HEK293 (cell line): ENCODE measurements at regions not wholly inside any gene's neighbourhood (a gene's known extent, or its start where the extent isn't known, plus 50 kb on each side); places are given as distances from the start of the nearest gene placed in this dataset.

Source experiments
- CTCF ChIA-PET: fragments of 350-600 bp; formaldehyde crosslinking; extraction: SDS; loops from one replicate; lab custom pipeline; 2021; ENCODE audit warnings: antibody characterized with exemption; lab: Yijun Ruan, JAX
- POLR2A ChIA-PET: fragments of 300-600 bp; formaldehyde crosslinking; extraction: SDS; loops from one replicate; lab custom pipeline; 2020; ENCODE audit warnings: antibody characterized with exemption, inconsistent platforms; lab: Yijun Ruan, JAX
- H3K27ac ChIP-seq: fragments of 200-500 bp; sonication (Bioruptor generic); 2 replicates; pipeline ENCODE4 v1.5.1; 2014; ENCODE audit warnings: low read depth, low read length, control low read depth, inconsistent platforms; ENCODE audit errors: extremely low read depth
- H3K36me3 ChIP-seq, 2 experiments: fragments of 200-500 bp in 1 of 2; sonication (Bioruptor generic) in 1 of 2; 1 replicate in 1 of 2; 2 replicates in 1 of 2; pipeline ENCODE4 v1.5.1; 2014 to 2017; ENCODE audit warnings: inconsistent platforms in 2 of 2, low read length in 2 of 2; ENCODE audit not compliant: control insufficient read depth in 2 of 2, insufficient read depth in 1 of 2
- H3K4me1 ChIP-seq: fragments of 200-500 bp; sonication (Bioruptor generic); 2 replicates; pipeline ENCODE4 v1.5.1; 2014; ENCODE audit warnings: mild to moderate bottlenecking, low read length, inconsistent platforms; ENCODE audit not compliant: control insufficient read depth, insufficient read depth
- H3K4me3 ChIP-seq: 2 replicates; pipeline ENCODE4 v1.5.1; 2011; ENCODE audit warnings: low read depth, mild to moderate bottlenecking, control low read depth, low read length, moderate library complexity
- H3K9me3 ChIP-seq: fragments of 200-500 bp; sonication (Bioruptor generic); 2 replicates; pipeline ENCODE4 v1.5.1; 2014; ENCODE audit warnings: low read depth, low read length, inconsistent platforms; ENCODE audit not compliant: control insufficient read depth, insufficient read depth
- BCL11B ChIP-seq: fragments of 450-650 bp; formaldehyde crosslinking; IDR thresholded peaks from 2 replicates; pipeline ENCODE4 v1.5.1; 2016; ENCODE audit warnings: low read depth, missing biosample characterization, missing genetic modification characterization
- IKZF3 ChIP-seq: fragments of 450-650 bp; IDR thresholded peaks from 2 replicates; pipeline ENCODE4 v1.5.0; 2018; ENCODE audit warnings: missing biosample characterization, mild to moderate bottlenecking, missing genetic modification characterization, moderate library complexity
- KLF8 ChIP-seq: fragments of 450-650 bp; formaldehyde crosslinking; IDR thresholded peaks from 2 replicates; pipeline ENCODE4 v1.5.1; 2016; ENCODE audit warnings: missing biosample characterization, missing genetic modification characterization
- SETDB1 ChIP-seq: IDR thresholded peaks from one replicate; pipeline ENCODE4 v1.6.1; 2017; ENCODE audit warnings: mild to moderate bottlenecking, low read length, moderate library complexity, mixed read lengths; ENCODE audit not compliant: insufficient read length
- WT1 ChIP-seq: fragments of 450-650 bp; formaldehyde crosslinking; IDR thresholded peaks from 2 replicates; pipeline ENCODE4 v1.5.1; 2016; ENCODE audit warnings: missing biosample characterization, missing genetic modification characterization
- YY1 ChIP-seq: fragments of 450-650 bp; formaldehyde crosslinking; IDR thresholded peaks from 2 replicates; pipeline ENCODE4 v1.5.1; 2018; ENCODE audit warnings: missing biosample characterization, missing genetic modification characterization
- ZBTB48 ChIP-seq: fragments of 450-650 bp; formaldehyde crosslinking; IDR thresholded peaks from 2 replicates; pipeline ENCODE4 v1.5.1; 2016; ENCODE audit warnings: missing biosample characterization, missing genetic modification characterization
- ZNF114 ChIP-seq: fragments of 450-650 bp; formaldehyde crosslinking; IDR thresholded peaks from 2 replicates; pipeline ENCODE4 v1.5.0; 2017; ENCODE audit warnings: missing biosample characterization, missing genetic modification characterization
- ZNF121 ChIP-seq: fragments of 450-650 bp; formaldehyde crosslinking; IDR thresholded peaks from 2 replicates; pipeline ENCODE4 v1.5.1; 2016; ENCODE audit warnings: missing biosample characterization, missing genetic modification characterization
- ZNF16 ChIP-seq: fragments of 450-650 bp; formaldehyde crosslinking; IDR thresholded peaks from 2 replicates; pipeline ENCODE4 v1.5.1; 2016; ENCODE audit warnings: low read depth, missing biosample characterization, missing genetic modification characterization
- ZNF274 ChIP-seq, 2 experiments: fragments of 200-500 bp in 1 of 2; fragments of 450-650 bp in 1 of 2; sonication (Bioruptor generic) in 1 of 2; formaldehyde crosslinking in 1 of 2; IDR thresholded peaks; 2 replicates each; pipeline versions ENCODE4 v1.5.1 to v1.6.1; 2014 to 2016; ENCODE audit warnings: borderline replicate concordance in 1 of 2, inconsistent platforms in 1 of 2, low read length in 1 of 2, missing biosample characterization in 1 of 2, missing genetic modification characterization in 1 of 2
- ZNF324 ChIP-seq: fragments of 450-650 bp; formaldehyde crosslinking; IDR thresholded peaks from 2 replicates; pipeline ENCODE4 v1.5.1; 2016; ENCODE audit warnings: missing biosample characterization, missing genetic modification characterization
- ZNF354C ChIP-seq: fragments of 450-650 bp; formaldehyde crosslinking; IDR thresholded peaks from 2 replicates; pipeline ENCODE4 v1.5.1; 2016; ENCODE audit warnings: missing biosample characterization, missing genetic modification characterization, low read depth, borderline replicate concordance
- ZNF433 ChIP-seq: fragments of 450-650 bp; formaldehyde crosslinking; IDR thresholded peaks from 2 replicates; pipeline ENCODE4 v1.5.1; 2016; ENCODE audit warnings: missing biosample characterization, missing genetic modification characterization, low read depth
- ZNF529 ChIP-seq: fragments of 450-650 bp; formaldehyde crosslinking; IDR thresholded peaks from 2 replicates; pipeline ENCODE4 v1.5.1; 2017; ENCODE audit warnings: missing genetic modification characterization, missing biosample characterization; ENCODE audit not compliant: insufficient replicate concordance
- ZNF585B ChIP-seq: fragments of 450-650 bp; formaldehyde crosslinking; IDR thresholded peaks from 2 replicates; pipeline ENCODE4 v1.5.1; 2016; ENCODE audit warnings: missing biosample characterization, missing genetic modification characterization
- ZNF610 ChIP-seq: fragments of 450-650 bp; formaldehyde crosslinking; IDR thresholded peaks from 2 replicates; pipeline ENCODE4 v1.5.1; 2016; ENCODE audit warnings: missing biosample characterization, missing genetic modification characterization, borderline replicate concordance
- ZNF654 ChIP-seq: fragments of 450-650 bp; formaldehyde crosslinking; IDR thresholded peaks from 2 replicates; pipeline ENCODE4 v1.5.1; 2016; ENCODE audit warnings: low read depth, missing biosample characterization, missing genetic modification characterization
- ZNF664 ChIP-seq: fragments of 450-650 bp; formaldehyde crosslinking; IDR thresholded peaks from 2 replicates; pipeline ENCODE4 v1.5.1; 2016; ENCODE audit warnings: missing biosample characterization, missing genetic modification characterization
- ZNF768 ChIP-seq: fragments of 450-650 bp; formaldehyde crosslinking; IDR thresholded peaks from 2 replicates; pipeline ENCODE4 v1.5.1; 2018; ENCODE audit warnings: missing biosample characterization, mild to moderate bottlenecking, missing genetic modification characterization
- ZSCAN30 ChIP-seq: fragments of 450-650 bp; IDR thresholded peaks from 2 replicates; pipeline ENCODE4 v1.5.1; 2018; ENCODE audit warnings: missing biosample characterization, mild to moderate bottlenecking, missing genetic modification characterization, moderate library complexity
- TF ChIP-seq, protein P1 (sequence below): fragments of 450-650 bp; formaldehyde crosslinking; IDR thresholded peaks from 2 replicates; pipeline ENCODE4 v1.5.1; 2016; ENCODE audit warnings: missing biosample characterization, missing genetic modification characterization
- TF ChIP-seq, protein P2 (sequence below): fragments of 450-650 bp; formaldehyde crosslinking; IDR thresholded peaks from 2 replicates; pipeline ENCODE4 v1.5.0; 2017; ENCODE audit warnings: missing biosample characterization, missing genetic modification characterization, borderline replicate concordance

DNA sequence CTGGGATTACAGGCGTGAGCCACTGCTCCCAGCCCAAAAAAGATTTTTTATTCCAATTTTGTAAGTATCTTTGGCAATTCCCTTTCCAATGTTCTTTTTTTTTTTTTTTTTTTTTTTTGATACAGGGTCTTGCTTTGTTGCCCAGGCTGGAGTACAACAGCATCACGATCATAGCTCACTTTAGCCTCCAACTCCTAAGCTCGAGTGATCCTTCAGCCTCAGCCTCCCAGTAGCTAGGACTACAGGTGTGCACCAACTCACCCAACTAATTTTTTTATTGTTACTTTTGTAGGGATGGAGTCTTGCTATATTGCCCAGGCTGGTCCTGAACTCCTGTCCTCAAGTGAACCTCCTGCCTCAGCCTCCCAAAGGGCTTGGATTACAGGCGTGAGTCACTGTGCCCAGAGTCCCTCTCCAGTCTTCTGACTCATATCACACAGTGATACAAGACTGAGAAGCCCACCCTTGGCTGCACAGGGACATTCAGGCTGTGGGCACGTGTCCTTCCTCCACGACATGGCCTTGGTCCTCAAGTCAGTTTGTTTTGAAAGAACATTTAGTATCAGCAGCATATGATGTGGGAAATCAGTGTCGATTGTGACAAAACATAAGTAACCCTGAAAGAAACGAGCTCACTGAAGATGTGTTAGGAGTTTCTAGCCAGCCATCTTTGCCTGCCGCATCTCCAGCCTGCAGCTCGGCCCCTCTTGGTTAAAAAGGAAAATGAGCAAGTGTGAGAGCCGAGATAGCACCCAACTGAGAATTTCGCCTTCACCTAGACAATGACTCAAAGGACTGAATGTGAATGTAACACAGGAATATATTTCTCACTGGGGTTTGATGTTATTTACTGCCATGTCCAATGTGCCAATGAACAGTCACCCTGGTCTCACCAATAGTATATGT lies 175.5 kb downstream of the MN1 start:
- no peaks in the 10 kb centered on the region for H3K36me3 ChIP-seq
- ChIA-PET POLR2A (no interaction called here), CTCF (interaction anchor here (0.6 to 1.0 kb wide), 2 partner anchors 153 to 885 kb away, joined by 3 to 4 read pairs; no protein-coding TSS in a partner anchor)
- H3K4me3 ChIP-seq: no peak overlapping the region
- no peaks in the 10 kb centered on the region for H3K4me1 ChIP-seq
- H3K9me3 ChIP-seq: no peaks in the 10 kb centered on the region
- H3K27ac ChIP-seq: no peak overlapping the region
- TF ChIP-seq BCL11B (tag by site-specific recombination) (no peak), ZNF610 (tag by site-specific recombination) (no peak), YY1 (no peak), ZNF121 (tag by site-specific recombination) (peak; percentile 78; the same call in 1 of the 2 replicates), SETDB1 (peak; percentile 14), ZNF16 (no peak), ZSCAN30 (tag by site-specific recombination) (no peak), ZNF664 (tag by site-specific recombination) (no peak), ZNF585B (no peak), ZNF654 (tag by site-specific recombination) (no peak), ZNF354C (no peak), WT1 (no peak), ZNF274 (IDR thresholded peaks at IDR 0.05; ENCODE audit: low read length) (no peak), ZNF274 (tag by site-specific recombination; IDR thresholded peaks at IDR 0.05; ENCODE audit: borderline replicate concordance) (no peak)
- TF ChIP-seq, protein P1, sequence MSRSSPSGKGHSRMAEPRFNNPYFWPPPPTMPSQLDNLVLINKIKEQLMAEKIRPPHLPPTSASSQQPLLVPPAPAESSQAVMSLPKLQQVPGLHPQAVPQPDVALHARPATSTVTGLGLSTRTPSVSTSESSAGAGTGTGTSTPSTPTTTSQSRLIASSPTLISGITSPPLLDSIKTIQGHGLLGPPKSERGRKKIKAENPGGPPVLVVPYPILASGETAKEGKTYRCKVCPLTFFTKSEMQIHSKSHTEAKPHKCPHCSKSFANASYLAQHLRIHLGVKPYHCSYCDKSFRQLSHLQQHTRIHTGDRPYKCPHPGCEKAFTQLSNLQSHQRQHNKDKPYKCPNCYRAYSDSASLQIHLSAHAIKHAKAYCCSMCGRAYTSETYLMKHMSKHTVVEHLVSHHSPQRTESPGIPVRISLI (tag by site-specific recombination): no peak

DNA sequence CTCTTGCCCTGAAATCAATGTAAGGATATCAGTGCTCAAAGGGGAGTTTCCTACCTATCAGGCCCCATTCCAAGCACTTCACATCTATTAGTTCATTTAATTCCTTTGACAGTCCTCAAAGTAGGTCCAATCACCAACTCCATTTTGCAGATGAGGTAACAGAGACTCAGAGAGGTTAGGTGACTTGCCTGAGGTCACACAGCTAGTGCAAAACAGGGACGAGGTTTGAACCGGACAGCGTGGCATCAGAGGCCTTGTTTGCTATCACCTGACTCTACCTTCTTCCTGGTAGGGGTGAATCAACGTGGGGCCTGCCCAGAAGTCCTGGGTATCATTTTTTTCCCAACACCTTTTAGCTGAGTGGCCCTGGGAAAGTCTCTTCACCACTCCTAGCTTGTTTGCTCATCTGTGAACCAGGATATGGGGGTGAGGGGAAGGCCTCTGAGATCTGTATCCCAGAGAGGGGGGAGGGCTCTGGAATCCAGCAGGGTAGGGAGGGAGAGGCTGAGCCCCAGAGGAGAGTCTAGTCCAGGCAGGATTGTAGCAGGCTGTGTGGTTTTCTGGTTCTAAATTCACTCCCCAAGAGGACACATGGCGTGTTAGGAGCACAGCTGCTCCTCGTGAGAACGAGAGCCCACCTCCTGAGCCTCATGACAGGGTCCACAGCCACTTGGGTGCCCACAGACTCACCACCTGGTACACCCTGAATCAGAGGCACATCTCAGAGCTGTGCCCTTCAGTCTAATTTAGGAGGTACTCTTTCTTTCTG lies 174.7 kb downstream of the MN1 start:
- Histone ChIP-seq H3K4me3 (no peak overlapping the region), H3K36me3 (no peaks in the 10 kb centered on the region), H3K27ac (no peak overlapping the region), H3K9me3 (no peaks in the 10 kb centered on the region), H3K4me1 (no peaks in the 10 kb centered on the region)
- POLR2A ChIA-PET: no interaction called here
- CTCF ChIA-PET: interaction anchor here (0.6 to 1.0 kb wide), 3 partner anchors 12 to 886 kb away, joined by 3 to 4 read pairs (median 4); no protein-coding TSS in a partner anchor
- no peak for TF ChIP-seq ZBTB48 (tag by site-specific recombination)
- no peak for TF ChIP-seq IKZF3 (tag by site-specific recombination)
- TF ChIP-seq ZNF768 (tag by site-specific recombination): peak; percentile 70; the same call in 1 of the 2 replicates

DNA sequence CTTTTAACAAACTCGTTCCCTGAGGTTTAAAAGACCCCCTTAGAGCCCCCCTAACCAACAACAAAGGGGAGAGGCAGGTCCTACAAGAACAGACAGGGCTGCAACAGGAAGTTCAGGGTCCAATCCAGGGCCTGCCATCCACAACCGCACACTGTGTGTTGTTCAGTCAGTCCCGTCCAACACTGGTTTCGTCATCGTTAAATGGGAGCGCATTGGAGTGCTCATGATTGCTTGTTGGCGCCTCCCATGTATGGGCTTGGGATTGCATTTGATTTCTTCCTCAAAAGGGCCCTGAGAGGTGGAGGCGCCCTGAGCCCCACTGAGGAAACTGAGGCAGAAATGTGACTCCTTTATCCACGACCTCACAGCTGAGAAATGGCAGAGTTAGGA lies 174.1 kb downstream of the MN1 start:
- ChIA-PET CTCF (interaction anchor here (0.9 kb wide), 1 partner anchor 13 kb away, joined by 4 read pairs; no protein-coding TSS in a partner anchor), POLR2A (no interaction called here)
- H3K4me1 ChIP-seq: no peaks in the 10 kb centered on the region
- H3K36me3 ChIP-seq: no peaks in the 10 kb centered on the region
- H3K4me3 ChIP-seq: no peak overlapping the region
- H3K27ac ChIP-seq: no peak overlapping the region
- H3K9me3 ChIP-seq: no peaks in the 10 kb centered on the region
- TF ChIP-seq, protein P2, sequence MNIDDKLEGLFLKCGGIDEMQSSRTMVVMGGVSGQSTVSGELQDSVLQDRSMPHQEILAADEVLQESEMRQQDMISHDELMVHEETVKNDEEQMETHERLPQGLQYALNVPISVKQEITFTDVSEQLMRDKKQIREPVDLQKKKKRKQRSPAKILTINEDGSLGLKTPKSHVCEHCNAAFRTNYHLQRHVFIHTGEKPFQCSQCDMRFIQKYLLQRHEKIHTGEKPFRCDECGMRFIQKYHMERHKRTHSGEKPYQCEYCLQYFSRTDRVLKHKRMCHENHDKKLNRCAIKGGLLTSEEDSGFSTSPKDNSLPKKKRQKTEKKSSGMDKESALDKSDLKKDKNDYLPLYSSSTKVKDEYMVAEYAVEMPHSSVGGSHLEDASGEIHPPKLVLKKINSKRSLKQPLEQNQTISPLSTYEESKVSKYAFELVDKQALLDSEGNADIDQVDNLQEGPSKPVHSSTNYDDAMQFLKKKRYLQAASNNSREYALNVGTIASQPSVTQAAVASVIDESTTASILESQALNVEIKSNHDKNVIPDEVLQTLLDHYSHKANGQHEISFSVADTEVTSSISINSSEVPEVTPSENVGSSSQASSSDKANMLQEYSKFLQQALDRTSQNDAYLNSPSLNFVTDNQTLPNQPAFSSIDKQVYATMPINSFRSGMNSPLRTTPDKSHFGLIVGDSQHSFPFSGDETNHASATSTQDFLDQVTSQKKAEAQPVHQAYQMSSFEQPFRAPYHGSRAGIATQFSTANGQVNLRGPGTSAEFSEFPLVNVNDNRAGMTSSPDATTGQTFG (tag by site-specific recombination): no peak
- TF ChIP-seq ZNF114 (tag by site-specific recombination) (no peak), KLF8 (tag by site-specific recombination) (no peak), ZNF529 (tag by site-specific recombination) (no peak), ZNF433 (tag by site-specific recombination) (no peak), ZNF654 (tag by site-specific recombination) (no peak), ZNF324 (tag by site-specific recombination) (no peak)
